ENCODE measurements at regions not wholly inside any gene's neighbourhood (a gene's known extent, or its start where the extent isn't known, plus 50 kb on each side); places are given as distances from the start of the nearest gene placed in this dataset.

GRCh38 chr4:156692016-156692415 is 279.6 kb downstream of the PDGFC start:
- TF ChIP-seq POLR2A (IDR thresholded peaks at IDR 0.05), result no peak
- TF ChIP-seq, protein P1, sequence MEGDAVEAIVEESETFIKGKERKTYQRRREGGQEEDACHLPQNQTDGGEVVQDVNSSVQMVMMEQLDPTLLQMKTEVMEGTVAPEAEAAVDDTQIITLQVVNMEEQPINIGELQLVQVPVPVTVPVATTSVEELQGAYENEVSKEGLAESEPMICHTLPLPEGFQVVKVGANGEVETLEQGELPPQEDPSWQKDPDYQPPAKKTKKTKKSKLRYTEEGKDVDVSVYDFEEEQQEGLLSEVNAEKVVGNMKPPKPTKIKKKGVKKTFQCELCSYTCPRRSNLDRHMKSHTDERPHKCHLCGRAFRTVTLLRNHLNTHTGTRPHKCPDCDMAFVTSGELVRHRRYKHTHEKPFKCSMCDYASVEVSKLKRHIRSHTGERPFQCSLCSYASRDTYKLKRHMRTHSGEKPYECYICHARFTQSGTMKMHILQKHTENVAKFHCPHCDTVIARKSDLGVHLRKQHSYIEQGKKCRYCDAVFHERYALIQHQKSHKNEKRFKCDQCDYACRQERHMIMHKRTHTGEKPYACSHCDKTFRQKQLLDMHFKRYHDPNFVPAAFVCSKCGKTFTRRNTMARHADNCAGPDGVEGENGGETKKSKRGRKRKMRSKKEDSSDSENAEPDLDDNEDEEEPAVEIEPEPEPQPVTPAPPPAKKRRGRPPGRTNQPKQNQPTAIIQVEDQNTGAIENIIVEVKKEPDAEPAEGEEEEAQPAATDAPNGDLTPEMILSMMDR (IDR thresholded peaks at IDR 0.05), result no peak
